ENCODE measurements at regions not wholly inside any gene's neighbourhood (a gene's known extent, or its start where the extent isn't known, plus 50 kb on each side); places are given as distances from the start of the nearest gene placed in this dataset.
"Not testable (repeated sequence)": the region's sequence is repeated elsewhere in the genome, so short reads cannot be mapped to it uniquely, and the experiment has no call there.

DNA sequence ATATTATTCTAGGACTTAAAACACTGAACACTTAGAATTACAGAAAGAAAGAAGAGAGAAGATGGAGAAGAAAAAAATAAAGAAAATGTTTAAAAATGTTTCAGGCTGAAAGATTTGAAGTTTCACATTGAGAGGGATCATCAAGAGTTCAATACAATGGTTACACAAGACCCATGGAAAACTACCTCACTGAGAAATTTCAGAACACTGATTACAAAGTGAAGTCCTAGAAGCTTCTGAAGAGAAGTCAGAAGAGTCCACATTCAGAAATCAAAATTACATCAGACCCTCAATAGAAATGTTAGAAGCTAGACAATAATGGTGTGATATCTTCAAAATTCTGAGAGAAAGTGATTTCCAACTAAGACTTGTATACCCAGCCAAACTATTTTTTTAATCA lies 196.1 kb downstream of the MACC1 start:
- no peak for DNase-seq

DNA sequence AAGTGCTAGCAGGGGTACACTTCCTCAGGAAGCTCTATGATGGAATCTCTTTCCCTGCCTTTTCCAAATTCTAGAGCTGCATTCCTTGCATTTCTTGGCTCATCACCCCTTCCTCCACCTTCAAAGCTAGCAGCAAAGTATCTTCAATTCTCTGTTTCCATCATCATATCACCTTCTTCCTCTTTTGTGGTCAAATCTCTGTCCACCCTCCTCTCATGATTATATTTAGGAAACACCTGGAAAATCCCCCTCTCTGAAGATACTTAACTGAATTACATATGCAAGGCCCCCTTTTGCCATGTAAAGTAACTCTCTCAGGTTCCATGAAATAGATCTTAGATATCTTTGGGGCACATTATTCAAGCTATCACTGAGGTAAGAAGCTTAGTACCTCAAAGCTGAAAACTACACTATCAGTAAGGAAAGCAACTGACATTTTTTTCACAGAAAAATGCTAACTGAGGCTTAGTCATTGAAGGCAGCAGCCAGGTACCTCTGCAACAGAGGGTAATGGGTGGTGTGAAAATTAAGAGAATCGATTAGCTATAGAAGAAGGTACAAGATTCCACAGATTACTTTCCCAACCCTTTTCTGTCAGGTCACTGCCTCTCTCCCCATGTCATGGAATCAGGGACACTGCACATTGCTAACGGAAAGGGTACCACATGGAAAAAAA lies 197.3 kb downstream of the MACC1 start:
- no peak for DNase-seq

DNA sequence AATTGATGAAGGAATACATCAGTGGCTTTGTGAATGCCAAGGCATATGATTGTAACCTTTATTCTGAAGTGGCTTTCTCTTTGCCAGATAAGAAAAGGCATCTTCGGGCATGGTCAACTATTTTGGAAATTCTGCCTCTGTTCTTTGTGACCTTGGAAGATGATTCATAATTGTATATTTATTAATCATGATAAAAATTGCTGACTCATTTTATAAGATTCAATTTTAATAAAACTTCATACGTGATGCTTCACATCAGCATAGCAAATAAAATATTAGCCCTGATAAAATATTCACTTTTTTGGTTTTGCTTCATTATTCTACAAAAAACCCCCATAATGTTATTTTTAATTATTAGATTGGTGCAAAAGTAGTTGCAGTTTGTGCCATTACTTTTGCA lies 200.5 kb downstream of the MACC1 start:
- no peak for DNase-seq

DNA sequence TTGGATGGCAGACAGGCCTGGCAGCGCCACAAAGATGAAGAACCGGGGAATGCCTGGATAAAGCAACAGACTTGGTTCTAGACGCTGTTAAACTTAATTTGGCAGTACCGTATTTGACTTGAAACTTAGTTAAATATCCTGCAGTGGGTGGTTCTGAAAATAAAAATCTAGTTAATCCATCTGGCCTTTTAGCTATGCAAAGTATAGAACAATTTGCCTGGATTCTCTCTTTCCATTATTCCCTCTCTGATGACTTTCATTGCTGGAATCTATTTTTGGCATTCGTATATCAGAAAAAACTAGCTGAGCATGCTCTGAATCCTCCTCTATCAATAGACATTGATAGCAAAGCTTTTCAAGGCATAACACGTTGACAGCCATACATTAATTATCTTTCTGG lies 203.6 kb downstream of the MACC1 start:
- DNase-seq = no peak

DNA sequence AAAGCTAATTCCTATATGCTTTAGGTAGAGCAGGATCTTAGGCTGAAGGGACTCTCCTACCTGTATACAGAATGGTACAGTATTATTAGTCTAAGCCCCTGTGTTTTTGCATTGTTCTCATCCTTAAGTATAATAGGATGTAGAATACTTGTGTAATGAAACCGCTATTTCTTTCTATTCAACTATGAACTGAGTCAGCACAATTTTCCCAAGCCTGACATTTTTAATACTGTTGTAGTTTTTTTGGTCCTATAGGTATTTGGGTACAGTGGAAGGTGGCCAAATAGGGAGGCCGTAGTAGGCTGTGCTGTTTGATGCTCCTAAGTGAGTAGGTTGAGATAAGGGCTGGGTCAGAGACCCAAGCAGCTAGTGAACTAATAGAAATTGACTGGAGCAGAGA lies 205.1 kb downstream of the MACC1 start:
- DNase-seq = no peak

DNA sequence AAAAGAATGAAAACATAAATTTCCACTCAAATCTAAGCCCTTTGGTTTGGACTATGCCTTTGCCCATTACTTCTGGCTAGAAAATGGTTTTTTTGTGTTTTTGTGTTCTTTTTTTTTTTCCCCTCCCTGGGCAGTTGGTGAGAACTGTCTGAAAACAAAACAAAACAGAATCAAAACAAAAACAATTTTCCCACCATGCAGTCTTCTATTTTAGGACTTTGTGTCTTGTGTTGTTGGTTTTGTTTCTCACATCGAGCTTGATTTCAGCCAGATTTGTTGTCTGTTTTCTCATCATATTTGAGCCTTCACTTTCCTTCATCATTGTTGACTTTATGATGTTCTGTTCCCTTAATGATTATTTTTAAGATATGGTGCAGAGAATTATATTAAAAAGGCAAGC lies 206.3 kb downstream of the MACC1 start:
- DNase-seq = no peak

DNA sequence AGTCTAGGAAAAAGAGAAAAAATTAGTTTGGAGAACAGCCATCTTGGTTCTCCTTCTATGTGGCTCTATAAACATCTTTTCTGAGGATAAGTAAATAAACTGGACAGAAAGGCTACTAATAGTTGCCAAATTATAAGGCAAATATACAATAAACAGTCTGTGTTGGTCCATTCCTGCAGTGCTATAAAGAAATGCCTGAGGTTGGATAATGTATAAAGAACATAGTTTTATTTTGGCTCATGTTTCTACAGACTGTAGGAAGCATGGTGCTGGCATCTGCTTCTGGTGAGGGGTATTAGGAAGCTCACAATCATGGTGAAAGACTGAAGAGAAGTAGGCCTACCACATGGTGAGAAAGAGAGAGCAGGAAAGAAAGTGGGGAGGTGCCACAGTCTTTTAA lies 209.7 kb downstream of the MACC1 start:
- DNase-seq = no peak

DNA sequence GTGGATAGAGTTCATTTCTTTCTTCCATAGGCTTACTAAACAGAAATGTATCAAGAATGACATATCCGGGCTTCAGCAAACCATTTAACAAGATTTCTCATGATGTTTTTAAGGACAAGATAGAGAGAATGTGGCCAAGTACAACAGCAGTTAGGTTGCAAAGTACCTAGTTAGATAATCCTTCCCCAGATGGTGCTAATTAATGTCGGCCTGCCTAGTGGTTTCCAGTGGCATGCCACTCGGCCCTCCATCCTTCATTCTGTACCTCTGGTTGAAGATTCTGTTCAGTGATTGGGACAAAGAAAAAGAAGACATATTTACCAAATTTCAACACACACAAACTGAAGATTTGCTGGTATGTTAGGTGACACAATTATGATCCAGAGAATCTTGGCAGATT lies 212.1 kb downstream of the MACC1 start:
- DNase-seq = no peak

DNA sequence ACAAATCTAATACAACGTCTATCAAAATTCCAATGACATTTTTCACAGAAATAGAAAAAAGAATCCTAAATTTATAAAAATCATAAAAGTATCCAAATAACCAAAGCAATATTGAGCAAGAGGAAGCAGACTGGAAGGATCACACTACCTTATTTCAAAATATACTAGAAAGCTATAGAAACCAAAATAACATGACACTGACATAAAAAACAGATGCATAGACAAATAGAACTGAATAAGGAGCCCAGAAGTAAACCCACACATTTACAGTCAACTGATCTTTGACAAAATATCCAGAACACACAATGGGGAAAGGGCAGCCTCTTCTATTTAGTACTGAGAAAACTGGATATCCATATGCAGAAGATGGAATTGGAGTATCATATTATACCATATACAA lies 217.5 kb downstream of the MACC1 start:
- no peak for DNase-seq

DNA sequence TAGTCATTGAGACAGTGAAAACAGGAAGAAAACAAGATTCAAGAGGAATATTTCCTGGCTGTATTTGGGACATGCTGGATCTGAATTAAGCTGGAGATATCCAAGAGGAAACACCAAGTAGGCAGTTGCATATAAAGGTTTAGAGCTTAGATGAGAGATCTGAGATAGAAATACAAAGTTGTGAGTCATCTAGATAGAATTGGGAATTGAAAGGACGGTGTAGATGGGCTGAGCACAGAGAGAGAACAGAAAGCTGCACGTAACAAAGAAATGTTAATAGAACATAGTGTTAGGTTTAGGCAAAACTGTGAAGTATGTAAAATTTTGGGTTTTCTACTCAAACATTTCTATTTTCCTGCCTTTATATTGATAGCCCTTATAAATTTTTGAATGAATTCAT lies 218.5 kb upstream of the TMEM196 start:
- no peak for DNase-seq

DNA sequence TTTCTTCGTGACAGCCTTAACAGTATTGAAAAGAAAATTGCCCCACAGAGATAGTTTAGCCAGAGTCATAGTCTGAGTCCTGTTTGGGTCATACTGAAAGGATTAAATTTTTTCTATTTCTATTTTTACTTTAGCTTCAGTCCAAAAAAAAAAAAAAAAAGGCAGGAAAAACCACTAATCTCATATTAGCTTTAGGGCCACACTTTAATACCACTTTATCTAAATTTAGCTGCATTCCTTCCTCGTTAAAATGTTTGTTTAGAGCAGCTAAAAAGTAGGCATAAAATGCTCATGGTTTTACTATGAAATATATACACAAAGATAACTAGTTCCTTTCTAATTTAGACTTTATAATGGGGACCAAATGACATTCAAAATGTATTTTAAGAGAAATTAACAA lies 216.5 kb upstream of the TMEM196 start:
- DNase-seq = no peak

DNA sequence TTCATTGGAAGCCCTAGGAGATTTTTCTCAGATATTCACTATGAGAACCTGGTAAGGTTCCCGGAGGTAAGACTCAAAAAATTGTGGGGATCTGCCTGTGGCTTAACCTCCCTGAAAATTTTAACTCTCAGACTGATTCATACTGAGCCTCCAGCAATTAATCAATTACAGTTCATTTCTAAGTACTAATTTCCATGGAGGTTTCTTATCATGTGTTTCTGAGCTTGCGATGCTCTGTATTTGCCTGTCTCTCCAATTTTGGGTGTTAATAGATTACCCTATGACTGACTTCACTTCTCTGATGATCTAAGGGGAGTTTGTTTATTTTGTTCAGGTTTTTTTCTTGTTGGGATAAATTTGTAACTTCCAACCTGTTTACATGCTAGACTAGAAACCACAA lies 215.4 kb upstream of the TMEM196 start:
- no peak for DNase-seq

DNA sequence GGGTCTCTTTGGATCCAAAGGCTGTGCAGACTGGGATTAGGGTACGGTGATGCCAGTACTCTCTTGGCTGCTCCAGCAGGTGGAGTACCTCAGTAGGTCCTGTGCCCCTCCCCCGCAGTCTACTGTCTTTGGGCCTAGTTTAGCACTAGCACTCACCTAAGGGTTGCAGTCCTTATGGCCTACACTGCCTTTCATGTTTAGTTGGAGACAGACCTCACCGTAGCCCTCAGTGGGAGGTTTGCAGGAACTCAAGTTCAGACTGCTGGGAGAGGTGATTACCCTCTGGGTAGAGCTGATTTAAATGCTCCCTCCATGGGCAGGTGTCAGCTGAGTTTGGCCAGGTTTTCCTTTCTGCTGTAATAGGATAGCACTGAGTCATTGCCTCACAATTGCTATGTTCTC lies 210.8 kb upstream of the TMEM196 start:
- DNase-seq = peak; percentile 13

DNA sequence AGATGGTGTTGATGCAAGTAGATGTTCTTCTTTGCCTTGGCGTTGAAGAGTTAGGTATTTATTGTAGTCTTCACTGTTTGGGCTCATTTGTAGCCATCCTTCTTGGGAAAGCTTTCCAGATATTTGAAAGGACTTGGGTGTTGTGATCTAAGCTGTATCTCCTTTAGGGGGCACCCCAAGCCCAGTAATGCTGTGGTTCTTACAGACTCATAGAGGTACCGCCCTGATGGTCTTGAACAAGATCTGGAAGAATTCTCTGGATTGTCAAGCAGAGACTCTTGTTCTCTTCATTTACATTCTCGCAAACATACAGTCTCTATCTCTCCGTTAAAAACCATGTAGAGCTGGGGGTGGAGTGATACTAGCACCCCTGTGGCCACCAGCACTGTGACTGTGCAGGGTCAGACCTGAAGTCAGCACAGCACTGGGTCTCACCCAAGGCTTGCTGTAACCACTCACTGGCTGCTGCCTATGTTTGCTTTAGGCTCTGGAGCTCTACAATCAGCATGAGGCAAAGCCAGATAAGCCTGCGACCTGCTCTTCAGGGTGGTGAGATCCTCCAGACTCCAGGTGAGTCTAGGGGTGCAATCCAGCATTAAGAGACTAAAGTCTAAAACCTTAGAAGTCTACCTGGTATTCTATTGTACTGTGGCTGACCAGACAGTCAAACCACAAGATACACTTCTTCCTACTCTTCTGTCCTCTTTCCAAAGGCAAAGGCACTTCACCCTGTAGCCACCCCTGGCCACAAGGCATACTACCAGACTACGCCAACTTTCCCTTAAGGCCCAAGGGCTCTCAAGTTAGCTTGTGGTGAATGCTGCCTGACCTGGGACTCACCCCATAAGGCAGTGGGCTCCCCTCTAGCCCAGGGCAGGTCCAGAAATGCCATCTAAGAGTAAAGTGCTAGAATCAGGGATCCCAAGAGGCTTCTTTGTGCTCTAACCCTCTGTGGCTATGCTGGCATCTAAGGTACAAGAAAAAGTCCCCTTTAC lies 209.7 kb upstream of the TMEM196 start:
- DNase-seq = peak; percentile 47

DNA sequence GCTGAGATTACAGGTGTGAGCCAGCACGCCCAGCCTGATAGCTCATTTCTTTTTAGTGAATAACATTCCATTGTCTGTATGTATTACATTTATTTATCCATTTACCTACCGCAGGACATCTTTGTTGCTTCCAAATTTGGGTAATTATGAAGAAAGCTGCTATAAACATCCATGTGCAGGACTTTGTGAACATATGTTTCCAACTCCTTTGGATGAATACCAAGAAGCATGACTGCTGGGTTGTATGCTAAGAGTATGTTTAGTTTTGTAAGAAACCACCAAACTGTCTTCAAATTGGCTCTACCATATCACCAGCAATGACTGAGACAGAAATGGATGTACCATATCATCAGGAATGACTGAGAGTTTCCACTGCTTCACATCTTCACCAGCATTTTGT lies 200.2 kb upstream of the TMEM196 start:
- DNase-seq = no peak

DNA sequence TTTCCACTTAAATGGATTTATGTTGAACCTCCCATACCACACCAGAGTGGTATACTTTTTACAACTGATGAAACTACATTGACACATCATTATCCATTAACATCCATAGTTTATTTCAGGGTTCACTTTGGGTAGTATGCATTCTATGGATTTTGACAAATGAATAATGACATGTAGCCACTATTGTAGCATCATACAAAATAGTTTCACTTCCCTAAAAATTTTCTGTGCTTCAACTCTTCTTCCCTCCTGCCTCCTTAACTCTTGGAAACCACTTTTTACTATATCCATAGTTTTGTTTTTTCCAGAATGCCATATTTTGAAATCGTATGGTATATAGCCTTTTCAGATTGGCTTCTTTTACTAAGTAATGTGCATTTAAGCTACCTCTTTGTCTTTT lies 199.5 kb upstream of the TMEM196 start:
- no peak for DNase-seq

DNA sequence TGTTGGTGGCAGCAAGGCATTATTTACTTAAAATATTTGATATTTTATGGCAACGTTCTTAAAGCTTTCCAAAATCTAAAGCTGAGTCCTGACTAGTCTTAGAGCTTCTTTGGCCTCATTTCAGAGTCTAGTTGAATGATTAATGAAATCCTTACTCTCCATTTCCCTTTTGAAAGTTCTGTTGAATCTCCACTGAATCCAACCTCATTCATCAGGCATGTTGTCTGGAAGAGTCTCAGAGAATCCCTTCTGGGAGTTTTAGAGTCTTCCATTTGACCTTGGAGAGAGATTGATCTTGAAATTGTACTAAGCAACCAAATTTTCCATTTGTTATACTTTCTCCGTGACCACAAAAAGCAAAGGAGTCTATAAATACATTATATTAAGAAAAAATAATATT lies 198.5 kb upstream of the TMEM196 start:
- no peak for DNase-seq

DNA sequence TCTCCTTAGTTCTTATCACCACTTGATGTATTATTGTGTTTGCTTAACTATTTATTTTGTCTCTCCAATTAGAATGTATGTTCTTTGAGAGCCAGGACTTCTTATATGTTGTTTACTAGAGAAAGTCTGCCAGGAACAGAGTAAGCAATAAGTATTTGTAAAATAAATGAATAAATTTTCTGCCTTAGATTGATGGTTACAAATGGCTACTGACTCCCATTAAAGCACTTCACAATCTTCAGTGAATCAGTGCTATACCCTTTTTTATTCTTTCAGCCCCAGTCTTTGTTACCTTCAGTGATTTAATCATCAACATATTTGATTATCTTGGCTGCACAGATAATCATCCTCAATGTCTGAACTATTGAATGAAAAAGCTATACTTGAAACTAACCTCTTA lies 197.1 kb upstream of the TMEM196 start:
- no peak for DNase-seq

DNA sequence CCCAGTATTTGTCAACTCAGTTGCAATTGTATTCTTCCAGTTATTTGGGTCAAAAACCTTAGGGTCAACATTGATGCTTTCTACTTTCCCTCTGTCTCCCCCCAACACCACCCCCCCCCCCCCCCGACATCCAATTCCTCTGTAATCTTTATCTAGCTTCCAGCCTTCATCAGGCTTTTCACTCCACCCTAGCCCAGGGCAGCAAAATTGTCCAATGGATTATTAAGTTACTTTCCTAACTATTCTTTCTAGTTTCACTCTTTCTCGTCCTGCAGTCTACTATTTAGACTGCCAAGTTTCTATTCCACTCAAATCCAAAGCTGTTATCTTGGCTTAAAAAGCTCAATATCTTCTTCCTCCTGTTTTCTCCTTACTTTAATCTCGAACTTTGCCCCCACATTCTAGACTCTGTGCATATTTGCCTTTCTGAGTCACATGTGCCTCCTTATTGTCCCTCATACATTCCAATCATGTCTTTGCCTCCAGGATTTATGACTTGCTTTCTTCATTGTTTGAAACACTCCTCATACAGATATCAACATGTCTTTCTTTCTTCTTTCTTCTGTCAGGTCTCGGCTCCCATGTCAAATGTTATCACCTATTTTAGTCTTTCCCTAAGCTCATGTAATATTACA lies 196.6 kb upstream of the TMEM196 start:
- no peak for DNase-seq

DNA sequence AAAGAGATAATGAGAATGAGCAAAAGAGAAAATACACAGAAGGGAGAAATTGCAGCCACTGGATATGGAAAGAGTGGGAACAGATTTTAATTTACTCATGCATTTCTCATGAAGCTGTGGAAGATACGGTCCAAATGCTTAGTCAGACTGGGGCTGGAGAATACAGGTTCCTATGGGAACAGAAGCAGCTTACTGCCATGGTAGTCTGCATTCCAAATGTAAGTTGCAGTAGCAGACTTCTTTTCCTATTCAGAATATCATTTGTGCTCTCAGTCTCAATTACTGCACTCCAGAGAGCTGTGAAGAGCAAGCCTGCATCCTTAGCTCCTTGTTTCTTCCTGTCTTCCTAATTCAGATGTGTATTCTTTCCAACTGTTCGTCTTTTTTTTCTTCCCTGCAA lies 190.8 kb upstream of the TMEM196 start:
- DNase-seq = no peak

DNA sequence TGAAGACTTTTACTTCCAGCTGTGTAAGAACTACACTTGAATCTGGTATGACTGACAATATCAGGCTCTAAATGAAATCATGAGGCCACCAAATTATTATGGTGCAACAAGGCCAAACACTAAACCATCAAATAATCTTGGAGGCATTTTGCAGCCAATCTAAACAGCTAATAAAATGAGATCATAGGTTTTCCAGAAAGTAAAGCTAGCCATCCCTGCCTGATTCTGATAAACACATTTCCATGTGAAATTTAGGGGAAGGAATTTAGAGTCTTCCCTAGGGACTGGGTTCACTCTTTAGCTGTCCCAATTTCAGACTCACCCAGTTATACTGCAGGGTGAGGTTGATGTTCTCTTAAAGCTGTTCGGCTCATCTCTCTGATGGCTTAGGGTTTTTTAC lies 190.3 kb upstream of the TMEM196 start:
- no peak for DNase-seq

DNA sequence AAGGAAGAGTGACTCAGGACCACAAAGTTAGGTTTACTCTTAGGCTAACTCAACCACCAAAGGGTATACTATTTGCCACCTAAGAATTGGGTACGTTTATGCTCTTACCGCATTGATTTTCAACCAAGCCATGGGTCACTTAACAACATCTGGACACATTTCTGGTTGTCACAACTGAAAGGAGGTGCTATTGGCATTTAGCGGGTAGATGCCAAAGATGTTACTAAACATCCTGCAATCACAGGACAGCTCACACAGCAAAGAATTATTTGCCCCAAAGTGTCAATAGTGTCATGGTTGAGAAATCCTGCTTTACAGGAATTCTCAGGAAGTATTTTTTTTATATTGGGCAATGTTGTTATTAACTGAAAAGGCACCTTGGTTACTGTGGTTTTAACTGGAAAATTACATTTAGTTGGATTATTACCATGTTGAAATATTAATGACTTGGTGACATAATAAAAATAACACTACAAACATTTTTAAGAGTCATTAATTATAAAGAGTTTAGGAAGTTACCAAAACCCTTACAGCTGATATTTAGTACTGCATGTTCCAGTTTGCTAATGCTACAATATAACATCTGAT lies 185.0 kb upstream of the TMEM196 start:
- no peak for DNase-seq

DNA sequence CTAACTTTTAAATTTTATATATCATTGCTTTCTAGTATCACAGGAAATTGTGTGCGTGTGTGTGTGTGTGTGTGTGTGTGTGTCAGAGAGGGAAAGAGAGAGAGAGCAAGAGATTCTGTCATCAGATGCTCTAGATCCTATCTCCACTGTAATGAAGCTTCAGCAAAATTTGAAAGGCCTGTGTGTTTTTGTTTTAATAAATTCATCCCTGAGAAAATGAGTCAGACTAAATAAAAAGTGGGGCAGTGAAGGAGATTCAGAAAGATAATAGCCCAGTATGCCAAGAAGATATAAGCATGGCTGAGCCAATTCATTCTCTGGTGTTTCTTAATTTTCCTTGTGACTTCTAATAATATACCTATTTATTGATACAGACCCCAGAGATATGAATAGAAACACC lies 184.2 kb upstream of the TMEM196 start:
- no peak for DNase-seq

DNA sequence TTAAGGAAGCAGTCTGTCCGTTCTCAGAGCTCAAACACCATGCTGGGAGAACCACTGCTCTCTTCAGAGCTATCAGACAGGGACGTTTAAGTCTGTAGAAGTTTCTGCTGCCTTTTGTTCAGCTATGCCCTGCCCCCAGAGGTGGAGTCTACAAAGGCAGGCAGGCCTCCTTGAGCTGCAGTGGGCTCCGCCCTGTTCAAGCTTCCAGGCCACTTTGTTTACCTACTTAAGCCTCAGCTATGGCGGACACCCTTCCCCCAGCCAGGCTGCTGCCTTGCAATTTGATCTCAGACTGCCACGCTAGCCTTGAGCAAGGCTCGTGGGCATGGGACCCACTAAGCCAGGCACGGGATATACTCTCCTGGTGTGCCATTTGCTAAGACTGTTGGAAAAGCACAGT lies 180.7 kb upstream of the TMEM196 start:
- not testable (repeated sequence) for DNase-seq

Measured in NCI-H146 (cell line).